Right renal cortex interstitium (tissue), 3 donors: ENCODE measurements at regions not wholly inside any gene's neighbourhood (a gene's known extent, or its start where the extent isn't known, plus 50 kb on each side); places are given as distances from the start of the nearest gene placed in this dataset.

Source experiments
- DNase-seq, 3 donors: peaks; one replicate each; pipeline ENCODE4 v3.0.0-alpha.2; 2013; ENCODE audit warnings: low read depth in 3 of 3, low spot score in 2 of 3

- DNase-seq, result no peak
These were observed 52.9 kb upstream of the FSHR start for GRCh38 chr2:49207204-49207603.
